ENCODE measurements at regions not wholly inside any gene's neighbourhood (a gene's known extent, or its start where the extent isn't known, plus 50 kb on each side); places are given as distances from the start of the nearest gene placed in this dataset.

DNA sequence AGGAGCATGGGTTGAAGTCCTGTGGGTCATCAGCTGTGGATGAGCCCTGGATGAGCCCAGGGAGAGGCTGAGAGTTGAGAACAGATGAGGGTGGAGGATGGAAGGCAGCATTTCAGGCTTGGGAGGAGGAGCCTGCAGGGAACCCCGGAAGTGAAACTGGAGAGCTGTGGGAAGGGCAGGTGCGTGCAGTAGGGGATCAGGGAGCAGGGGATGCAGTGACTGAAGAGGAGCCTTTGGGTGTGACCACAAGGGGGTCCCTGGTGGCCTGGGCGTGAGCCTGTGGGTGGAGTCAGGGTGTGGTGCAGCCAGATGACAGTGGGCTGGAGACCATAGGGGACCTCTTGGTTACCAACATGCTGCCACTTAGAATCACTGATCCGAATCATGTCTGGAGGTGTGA is 115.5 kb downstream of the PAPOLA start:
- FAIRE-seq = no peak
- no peak for DNase-seq (ENCODE audit: low spot score in 2 of 2)

DNA sequence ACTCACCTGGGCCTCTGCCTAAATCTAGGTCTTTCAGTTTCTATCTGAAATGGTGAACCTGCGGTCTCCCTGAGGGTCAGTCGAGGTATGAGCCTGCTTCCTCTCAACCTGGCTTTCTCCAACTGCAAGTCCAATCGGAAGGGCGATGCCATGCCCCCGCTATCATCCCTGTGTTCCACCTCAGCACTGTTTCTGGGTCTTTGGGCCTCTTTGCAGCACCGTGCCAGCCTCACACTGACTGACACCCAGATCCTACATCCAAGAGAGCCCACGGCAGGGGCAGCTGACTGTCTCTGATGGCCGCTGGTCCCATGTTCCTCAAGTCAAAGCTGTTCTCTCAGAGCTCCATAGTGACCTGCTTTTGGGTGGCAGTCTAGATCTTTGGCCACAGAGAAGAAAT is 120.7 kb downstream of the PAPOLA start:
- DNase-seq (ENCODE audit: low spot score in 2 of 2) (no peak), FAIRE-seq (no peak)

DNA sequence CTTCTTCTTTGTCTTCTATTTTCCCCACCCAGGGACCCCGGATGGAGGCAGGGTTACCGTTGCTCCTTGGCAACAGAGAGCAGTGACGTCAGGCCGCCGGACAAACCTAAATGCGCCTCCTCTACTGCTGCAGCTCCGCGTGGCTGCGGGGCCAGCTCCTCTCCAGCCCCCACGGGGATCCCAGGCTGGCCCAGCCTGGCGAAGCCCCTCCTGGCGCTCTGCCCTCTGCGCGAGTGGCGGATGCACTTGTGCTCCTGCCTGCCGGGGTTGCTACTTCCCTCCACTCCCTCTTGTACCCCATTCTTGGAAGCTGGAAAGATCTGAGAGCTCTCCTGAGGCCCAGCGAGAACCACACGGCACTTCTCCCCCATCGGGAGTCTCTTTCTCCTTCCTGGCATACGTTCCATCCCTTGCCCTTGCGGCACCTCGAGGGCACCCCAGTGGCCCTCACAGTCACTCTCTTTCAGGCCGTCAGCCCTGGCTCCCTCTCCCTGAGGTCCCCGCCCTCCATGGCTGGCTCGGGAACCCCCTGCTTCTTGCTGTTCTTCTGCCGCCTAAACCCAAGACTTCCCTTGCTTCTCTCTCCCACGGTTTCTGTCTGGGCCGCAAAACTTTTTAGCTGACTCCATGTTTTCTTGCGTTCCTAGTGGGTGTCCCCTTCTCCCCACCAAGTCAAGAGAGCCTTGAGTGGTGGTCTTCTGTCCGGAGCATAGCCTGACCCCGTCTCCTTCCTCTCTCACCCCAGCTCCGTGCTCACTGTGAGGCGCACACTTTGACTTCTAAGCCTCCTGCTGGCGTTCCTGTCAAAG is 121.7 kb downstream of the PAPOLA start:
- FAIRE-seq (no peak), DNase-seq (ENCODE audit: low spot score in 2 of 2) (no peak)

DNA sequence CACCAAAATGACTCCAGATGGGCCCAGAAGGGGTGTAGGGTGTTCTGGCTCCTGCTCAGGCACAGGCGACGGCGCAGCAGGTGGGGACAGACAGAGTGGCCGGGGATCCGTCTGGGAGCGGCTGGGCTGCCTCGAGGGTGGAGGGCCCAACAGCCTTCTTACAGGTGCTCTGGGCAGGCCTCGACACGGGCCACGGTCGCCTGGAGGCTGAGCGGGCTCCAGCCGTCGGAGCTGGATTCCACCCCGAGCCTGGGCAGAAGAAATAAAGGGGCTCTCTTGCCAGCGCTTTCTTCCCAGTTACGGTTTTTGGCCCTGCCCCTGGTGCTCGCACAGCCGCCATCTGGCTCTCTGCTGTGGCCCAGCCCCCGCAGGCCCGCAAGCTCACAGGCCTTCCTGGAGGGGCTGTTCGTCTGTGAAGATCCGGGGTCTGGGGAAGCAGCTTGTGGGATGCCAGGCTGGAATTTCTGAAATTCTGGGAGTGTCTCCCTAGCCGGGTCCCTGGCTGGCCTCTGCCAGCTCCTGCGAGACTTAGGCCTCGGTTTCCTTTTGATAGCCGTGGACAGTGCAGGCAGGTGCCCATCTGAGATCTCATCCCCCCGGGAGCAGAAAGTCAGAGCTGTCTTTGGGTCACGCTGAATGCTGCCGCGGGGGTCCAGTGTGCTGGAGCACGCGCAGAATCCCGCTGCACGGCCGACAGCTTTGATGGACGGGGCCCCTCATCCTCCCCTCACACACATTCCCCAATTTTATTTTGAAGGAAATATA is 122.7 kb downstream of the PAPOLA start:
- FAIRE-seq (no peak), DNase-seq (ENCODE audit: low spot score in 2 of 2) (no peak)

DNA sequence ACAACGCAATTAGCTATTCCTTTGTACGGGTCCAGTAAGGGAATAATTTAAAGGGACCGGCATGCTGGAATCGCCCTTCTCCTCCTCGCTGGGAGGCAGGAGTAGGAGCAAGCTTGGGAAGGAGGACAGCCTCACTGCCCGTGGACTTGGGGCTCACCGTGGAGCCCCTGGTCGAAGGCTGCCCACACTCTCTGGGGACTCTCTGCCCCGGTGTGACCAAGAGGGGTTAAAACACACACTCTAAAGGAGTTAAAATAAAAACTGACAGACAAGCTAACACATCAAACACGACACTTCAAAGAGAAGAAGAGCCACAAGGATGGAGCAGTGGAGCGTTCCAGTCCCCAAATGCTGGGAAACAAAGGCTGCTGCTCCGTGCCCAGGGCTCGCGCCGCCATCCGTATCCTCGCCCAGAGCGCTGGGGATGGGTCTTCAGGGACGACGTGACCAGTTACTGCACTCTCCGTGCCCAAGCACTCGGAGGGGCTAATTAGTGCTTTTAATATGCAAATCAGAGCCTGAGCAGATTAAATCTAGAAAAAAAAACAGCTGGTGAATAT is 123.3 kb downstream of the PAPOLA start:
- FAIRE-seq (no peak), DNase-seq (ENCODE audit: low spot score in 2 of 2) (no peak)

DNA sequence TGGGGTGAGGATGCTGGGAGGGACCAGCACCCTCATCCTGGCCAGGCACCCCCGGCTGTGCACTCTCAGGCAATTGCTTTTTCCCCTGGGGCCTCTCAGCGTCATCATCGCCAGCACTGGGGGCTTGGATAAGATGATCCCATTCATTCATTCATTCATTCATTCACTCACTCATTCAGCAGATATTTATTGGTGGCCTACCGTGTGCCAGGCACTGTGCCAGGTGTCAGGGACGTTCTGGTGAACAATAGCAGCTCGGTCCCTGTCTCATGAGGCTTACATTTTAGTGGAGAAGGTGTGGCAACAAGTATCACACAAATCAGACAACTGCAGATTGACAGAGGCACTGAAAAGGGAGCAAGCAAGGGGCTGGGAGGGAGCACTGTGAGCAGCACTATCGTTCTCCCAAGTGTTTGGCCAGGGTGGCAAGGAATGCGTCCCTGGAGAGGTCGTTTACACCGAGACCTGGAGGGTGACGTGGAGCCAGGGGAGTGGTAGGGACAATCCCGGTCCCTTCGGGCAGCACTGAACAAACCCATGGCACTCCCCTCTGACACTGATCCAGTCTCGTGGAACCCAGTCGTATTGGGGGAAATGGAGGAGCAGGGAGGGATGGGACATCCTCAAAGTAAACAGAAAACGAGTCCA is 124.1 kb downstream of the PAPOLA start:
- FAIRE-seq = no peak
- DNase-seq (ENCODE audit: low spot score in 2 of 2) = no peak

DNA sequence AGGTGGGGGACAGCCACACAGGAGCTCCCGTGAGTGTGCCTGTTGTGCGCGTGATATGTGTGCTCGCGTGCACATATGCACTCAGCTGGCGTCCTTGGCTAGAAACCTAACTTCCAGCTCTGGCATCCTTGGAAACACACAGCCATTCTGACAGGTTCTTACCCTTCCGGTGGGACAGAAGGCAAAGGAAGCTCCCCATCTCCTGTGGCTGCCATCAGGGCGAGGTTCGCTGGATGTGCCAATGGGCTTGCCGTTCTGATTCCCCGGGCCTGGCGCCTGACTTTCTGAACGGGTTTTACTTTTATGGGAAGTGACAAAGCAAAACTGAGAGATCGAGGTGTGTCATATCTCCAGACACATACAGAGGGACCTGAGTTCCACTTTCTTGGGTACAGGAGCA is 124.7 kb downstream of the PAPOLA start:
- FAIRE-seq (no peak), DNase-seq (ENCODE audit: low spot score in 2 of 2) (no peak)

DNA sequence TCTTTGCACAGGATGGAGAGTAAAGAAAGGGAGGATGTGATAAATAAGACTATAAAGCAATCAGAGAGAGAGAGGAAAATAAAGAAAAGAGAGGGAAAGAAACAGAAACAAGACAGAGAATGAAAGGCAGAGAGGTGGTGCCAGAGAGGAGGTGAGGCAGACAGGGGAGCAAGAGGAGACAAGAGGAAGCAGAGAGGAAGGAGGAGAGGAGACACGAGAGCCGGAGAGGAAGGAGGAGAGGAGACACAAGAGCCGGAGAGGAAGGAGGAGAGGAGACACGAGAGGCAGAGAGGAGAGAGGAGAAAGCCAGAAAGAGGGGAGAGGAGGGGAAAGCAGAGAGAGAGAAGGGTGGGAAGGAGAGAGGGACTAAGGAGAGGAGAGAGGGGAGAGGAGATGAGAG is 125.2 kb downstream of the PAPOLA start:
- FAIRE-seq (no peak), DNase-seq (ENCODE audit: low spot score in 2 of 2) (no peak)

DNA sequence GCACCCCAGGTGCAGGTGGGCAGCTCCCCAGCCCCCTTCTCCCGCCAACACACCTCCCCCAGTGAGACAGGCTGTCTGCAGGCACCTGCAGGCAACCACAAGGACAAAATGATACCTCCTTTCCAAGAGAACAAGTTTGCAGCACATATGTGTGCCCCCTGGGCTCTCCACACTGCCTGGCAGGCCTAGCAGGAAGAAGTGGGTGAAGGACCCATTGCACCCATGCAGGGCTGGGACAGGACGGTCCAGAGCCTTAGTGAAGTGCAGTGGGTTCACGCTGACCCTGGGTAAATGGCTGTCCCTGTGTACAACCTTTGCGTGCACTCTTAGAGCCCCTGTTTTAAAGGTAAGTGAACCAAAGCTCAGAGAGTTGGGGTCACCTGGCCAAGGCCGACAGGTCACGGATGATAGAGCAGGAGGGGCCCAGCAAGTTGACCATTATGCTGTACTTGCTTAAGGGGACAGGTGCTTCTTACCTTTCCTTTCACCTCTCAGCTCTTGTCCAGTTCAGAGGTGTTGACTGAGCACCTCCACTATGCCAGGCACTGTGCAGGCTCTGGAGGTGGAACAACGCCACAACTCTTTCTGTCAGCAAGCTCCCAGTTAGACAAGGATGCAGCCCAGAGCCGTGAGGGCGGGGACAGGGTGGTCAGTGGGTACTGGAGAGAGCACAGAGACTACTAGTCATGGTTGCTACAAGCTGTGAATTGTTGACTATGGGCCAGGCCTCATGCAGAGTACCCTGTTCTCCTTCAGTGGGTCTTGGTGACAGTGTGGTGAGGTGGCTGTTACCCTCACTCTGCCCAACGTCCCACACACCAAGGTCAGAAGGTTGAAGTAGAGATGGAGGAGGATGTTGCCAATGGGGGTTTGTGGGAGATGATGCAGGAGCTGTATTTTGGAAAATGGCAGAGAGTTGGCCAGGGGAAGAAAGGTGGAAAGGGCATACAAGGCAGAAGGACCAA is 125.9 kb downstream of the PAPOLA start:
- DNase-seq (ENCODE audit: low spot score in 2 of 2) = no peak
- FAIRE-seq = no peak

DNA sequence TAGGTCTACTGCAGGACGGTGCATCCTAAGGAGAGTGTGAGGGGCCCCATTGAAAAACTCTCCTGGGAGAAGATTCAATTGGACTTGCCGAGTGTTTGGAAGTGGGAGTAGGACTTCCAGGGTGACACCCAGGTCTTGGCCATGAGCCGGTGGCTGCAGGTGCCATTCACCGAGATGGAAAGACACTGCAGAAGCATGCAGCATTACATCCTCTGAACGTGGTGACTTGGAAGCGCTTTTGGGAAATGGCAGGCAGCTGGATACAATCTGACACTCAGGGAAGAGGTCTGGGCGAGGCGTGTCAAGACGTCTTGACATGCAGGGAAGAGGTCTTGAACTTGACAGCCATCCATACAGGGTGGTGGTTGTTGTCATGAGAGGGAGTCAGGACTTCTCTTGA is 126.9 kb downstream of the PAPOLA start:
- no peak for DNase-seq (ENCODE audit: low spot score in 2 of 2)
- no peak for FAIRE-seq

DNA sequence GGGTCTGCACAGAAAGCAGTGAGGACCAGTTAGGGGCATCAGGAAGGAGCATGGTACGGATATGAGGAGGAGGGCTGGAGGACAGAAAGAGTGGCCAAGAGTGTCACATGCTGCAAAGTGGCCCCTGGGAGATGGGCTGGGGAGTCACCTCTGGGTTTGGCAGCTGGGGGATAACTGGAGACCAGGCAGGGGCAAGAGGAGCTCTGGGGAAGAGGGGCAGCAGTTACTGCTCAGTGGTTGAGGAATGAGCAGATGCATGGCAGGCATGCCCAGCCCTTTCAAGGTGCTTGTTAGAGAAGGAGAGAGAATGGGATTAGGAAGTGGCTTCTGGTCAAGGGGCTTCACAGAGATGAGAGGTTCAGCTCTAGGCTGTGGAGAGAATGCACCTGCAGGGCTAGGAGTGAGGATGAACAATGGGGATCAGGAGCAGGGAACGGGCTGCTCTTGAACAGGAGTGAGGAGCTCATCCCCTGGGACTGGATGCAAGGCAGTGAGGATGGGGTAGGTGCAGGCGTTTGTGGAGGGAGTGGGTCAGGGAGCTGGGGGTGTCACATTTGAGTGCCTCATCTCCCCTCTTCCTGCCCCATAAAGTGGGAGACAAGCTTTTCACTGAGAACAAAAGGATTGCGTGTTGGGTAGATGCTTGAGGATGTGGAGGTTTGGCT is 127.5 kb downstream of the PAPOLA start:
- FAIRE-seq = no peak

DNA sequence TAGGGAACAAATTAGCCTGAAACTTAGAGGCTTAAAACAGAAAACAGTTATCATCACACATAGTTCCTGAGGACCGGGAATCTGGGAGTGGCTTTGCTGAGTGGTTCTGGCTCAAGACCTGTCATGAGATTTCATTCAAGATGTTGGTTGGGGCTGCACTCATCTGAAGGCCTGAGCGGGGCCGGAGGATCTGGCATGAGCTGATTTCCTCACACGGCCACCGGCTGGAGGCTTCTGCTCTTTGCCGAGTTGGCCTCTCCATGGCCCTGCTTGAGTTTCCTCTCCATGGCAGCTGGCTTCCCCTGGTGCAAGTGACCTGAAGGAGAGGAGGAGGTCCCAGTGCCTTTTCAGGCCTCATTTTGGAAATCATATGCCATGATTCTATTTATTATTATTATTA is 128.1 kb downstream of the PAPOLA start:
- DNase-seq (ENCODE audit: low spot score in 2 of 2) (no peak), FAIRE-seq (no peak)

More for the DNA sequence above, 127.5 kb downstream of the PAPOLA start:
- DNase-seq (ENCODE audit: low spot score in 2 of 2) = no peak

DNA sequence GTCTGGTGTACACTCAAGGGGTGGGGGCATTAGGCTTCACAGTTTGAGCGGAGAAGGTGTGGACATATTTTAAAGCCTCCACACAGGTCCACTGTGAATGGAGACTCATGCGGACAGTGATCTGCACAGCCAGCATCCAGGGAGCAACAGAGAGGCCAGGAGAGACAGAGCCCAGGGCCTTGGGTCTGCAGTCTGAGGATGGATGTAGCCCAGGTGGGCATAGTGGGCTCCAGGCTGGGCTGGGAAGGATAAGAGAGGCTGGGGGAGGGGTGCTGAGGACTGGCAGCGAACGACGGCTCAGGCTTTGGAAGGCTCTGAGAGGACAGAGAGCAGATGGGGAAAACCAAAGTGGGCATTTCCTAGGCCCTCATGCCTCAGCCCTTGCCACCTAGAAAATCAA is 128.8 kb downstream of the PAPOLA start:
- DNase-seq (ENCODE audit: low spot score in 2 of 2) = no peak
- no peak for FAIRE-seq

DNA sequence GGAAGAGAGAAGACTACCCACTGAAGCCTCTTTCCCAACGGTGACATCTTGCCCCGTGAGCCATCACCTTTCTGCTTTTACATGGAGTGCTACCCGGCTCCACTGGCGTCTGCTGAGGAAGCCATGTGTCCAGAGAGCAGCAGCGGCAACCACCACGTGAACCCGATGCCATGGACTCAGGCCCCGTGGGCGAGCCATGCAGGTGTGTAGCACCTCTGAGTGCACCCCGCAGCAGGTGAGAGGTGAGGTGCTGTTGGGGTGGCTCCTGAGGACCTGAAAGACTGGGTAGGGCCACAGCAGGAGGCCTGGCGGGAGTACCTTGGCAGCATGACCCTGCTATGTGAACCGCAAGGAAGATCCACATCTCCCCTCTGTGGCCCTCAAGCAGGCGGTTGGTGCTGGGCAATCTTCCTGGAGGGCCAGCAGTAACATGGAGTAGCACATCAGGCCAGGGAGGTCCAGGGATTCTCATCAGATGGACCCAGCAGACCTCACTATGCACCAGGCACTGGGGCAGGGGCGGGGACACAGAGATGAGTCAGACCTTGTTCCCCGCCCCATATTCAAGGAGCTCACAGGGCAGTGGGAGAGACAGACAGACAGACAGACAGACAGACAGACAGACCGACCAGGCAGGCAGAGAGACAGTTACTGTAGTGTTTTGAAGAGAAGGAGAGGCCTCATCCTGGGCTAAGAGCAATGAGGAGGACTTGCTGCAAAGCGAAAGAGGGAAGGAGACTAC is 129.6 kb downstream of the PAPOLA start:
- FAIRE-seq (no peak), DNase-seq (ENCODE audit: low spot score in 2 of 2) (no peak)

DNA sequence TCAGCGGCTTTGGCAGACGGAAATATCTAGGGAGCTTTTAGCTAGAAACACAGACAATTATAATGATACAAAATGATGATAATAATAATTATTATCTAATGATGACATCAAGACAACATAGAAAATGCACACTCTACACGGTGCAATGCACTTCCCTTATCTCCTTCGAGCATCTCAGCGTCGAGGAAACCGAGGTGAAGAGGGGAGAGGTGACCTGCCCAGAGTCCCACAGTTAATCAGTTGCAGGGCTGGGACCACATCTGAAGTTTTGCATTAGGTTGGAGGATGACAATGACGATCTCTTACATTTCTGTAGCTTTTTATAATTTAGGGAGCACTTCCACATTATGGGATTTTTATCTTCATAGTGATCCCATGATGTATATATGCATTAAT is 130.2 kb downstream of the PAPOLA start:
- FAIRE-seq = no peak
- DNase-seq (ENCODE audit: low spot score in 2 of 2) = no peak

DNA sequence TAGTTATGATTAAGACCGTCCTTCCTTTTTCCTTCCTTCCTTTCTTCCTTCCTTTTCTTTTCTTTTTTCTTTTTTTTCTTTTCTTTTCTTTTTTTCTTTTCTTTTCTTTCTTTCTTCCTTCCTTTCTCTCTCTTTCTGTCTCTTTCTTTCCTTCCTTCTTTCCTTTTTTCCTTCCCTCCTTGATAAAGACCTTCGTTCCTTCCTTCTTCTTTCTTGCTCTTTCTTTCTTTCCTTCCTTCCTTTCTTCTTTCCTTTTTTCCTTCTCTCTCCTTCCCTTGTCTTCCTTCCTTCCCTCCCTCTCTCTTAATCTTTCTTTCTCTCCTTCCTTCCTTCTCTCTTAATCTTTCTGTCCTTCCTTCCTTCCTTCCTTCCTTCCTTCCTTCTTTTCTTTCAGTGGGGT is 130.9 kb downstream of the PAPOLA start:
- DNase-seq (ENCODE audit: low spot score in 2 of 2) (no peak), FAIRE-seq (no peak)

DNA sequence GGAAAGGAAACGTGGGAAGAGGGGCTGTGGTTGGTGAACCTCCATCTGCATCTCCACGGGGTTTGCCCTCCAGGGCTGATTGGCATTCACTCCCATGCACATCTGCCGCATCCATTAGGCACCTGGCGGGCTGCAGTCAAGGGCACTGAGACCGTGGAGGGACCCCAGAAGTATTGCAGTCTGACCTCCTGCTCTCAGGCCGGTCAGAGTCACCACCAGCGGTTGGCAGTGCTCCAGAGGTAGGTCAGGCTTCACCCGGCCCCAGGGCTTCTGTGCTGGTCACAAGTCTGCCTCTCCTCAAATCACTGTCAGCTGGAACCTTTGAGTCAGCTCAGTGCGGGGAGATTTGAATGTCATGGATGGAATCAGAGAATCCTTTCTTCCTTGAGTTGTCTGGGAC is 132.3 kb downstream of the PAPOLA start:
- FAIRE-seq (no peak), DNase-seq (ENCODE audit: low spot score in 2 of 2) (no peak)

DNA sequence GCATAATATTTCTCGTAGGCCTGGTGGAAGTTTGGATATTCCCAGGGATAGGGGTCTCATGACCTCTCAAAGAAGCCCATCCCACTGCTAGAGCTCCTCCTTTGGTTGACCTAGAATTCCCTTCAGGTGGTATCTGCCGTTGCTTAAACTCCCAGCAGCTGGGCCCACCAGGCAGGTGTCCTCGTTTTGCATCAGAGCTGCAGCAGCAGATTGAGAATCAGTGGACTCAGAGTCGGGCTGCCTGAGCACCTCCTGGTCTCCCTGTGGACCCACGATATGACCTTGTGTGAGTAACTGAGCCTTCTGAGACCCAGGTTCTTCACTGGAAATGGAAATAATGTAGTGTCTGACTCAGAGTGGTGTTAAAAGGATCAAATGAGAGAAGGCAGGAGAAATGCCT is 132.7 kb downstream of the PAPOLA start:
- FAIRE-seq (no peak), DNase-seq (ENCODE audit: low spot score in 2 of 2) (no peak)

DNA sequence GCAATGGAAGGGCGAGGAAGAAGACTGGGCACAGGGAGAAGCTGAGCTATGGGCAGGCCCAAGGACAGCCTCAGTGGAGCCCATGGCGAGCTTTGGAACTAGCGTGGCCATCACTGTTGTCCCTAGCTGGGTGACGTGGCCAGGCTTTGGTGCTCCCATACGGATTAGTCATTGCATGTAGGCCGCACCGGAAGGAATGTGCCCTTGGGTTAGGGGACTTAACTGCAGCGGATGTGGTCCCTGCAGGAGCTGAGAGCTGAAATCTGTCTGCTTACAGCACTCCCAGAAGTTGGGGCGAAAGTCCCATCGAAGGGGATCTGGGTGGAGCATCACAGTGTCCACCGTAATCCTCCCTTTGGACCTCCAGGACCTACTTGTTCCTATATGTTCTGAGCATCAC is 133.7 kb downstream of the PAPOLA start:
- DNase-seq (ENCODE audit: low spot score in 2 of 2) = no peak
- FAIRE-seq = no peak

Measured in frontal cortex (tissue), 3 donors.